Stimulated activated CD4-positive, alpha-beta T cell treated with anti-CD3 and anti-CD28 coated beads, Interleukin-12 subunit alpha, Interleukin-12 subunit beta, amount 100 ng/mL, for 48 hours (primary cell): ENCODE measurements at regions not wholly inside any gene's neighbourhood (a gene's known extent, or its start where the extent isn't known, plus 50 kb on each side); places are given as distances from the start of the nearest gene placed in this dataset.

Experiments
- DNase-seq, 3 donors: peaks; one replicate each; pipeline ENCODE4 v3.0.0-alpha.2; 2020; ENCODE audit warnings: low read depth in 2 of 3, low spot score in 1 of 3

DNA sequence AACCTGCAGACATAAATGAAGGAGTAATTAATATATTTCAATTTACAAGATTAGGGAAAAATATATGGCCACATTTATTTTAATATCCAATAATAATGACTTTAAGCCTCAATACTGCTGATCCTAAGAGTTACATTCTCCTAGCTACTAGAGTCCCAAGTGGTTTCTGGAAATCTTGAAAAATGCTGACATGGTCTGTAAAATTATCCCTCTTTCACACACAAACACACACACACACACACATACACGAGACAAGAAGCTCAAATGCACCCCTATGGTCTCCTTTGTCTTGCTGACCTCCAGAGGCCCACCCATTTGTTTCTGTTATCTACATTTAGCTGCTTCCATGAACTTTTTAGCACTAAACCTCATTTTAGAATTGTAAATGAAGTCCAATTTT lies 53.0 kb upstream of the USP15 start:
- no peak for DNase-seq
